ENCODE measurements at regions not wholly inside any gene's neighbourhood (a gene's known extent, or its start where the extent isn't known, plus 50 kb on each side); places are given as distances from the start of the nearest gene placed in this dataset.

DNA sequence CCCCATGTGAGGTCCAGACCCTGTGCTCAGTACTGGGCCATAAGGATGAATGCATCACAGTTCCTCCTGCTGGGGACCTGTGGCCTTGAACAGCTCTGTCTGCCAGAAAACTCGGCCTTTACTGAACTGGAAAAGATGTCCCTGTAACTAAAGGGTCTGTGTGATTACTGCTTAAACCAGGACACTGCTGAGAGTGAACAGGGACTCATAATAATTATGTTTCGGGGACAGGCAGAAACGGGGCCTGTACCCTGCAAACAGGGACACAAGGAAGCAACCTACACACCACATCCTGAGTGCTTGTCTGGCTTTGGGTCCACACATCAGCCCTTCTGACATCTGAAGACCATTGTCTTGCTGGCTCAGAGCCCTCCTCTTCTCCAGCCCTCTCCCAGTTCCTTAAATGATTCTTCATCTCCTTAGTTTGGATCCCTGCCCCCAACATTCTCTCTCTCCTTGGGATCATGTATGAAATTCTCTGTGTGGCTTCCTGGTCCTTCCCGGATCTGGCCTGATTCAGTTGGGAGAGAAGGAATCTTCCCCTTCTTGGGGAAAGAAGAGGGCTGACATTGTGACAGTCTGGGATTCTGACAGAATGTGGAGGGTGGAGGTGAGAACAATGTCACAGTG, 248.0 kb downstream of the MYCN start:
- no peaks in the 10 kb centered on the region for H3K9me3 Mint-ChIP-seq (ENCODE audit: low read depth, unreplicated experiment)
- TF ChIP-seq, protein P1, sequence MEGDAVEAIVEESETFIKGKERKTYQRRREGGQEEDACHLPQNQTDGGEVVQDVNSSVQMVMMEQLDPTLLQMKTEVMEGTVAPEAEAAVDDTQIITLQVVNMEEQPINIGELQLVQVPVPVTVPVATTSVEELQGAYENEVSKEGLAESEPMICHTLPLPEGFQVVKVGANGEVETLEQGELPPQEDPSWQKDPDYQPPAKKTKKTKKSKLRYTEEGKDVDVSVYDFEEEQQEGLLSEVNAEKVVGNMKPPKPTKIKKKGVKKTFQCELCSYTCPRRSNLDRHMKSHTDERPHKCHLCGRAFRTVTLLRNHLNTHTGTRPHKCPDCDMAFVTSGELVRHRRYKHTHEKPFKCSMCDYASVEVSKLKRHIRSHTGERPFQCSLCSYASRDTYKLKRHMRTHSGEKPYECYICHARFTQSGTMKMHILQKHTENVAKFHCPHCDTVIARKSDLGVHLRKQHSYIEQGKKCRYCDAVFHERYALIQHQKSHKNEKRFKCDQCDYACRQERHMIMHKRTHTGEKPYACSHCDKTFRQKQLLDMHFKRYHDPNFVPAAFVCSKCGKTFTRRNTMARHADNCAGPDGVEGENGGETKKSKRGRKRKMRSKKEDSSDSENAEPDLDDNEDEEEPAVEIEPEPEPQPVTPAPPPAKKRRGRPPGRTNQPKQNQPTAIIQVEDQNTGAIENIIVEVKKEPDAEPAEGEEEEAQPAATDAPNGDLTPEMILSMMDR (IDR thresholded peaks at IDR 0.05; ENCODE audit: unreplicated experiment), result no peak
- intact Hi-C loops (cut with micrococcal nuclease; ENCODE audit: unreplicated experiment), result no loop called here
- no peak overlapping the region for H3K27ac Mint-ChIP-seq (ENCODE audit: unreplicated experiment)
- H3K36me3 Mint-ChIP-seq (ENCODE audit: insufficient read depth, unreplicated experiment), result no peaks in the 10 kb centered on the region
- H3K4me3 Mint-ChIP-seq (ENCODE audit: low read depth, unreplicated experiment), result no peak overlapping the region
- CTCF ChIA-PET, result no interaction called here
- DNase-seq, result no peak
- no peaks in the 10 kb centered on the region for H3K4me1 Mint-ChIP-seq (ENCODE audit: low read depth, unreplicated experiment)
- no TSS peak for BruUV-seq (replicated peaks)
- H3K27me3 Mint-ChIP-seq (ENCODE audit: unreplicated experiment), result no peaks in the 10 kb centered on the region

DNA sequence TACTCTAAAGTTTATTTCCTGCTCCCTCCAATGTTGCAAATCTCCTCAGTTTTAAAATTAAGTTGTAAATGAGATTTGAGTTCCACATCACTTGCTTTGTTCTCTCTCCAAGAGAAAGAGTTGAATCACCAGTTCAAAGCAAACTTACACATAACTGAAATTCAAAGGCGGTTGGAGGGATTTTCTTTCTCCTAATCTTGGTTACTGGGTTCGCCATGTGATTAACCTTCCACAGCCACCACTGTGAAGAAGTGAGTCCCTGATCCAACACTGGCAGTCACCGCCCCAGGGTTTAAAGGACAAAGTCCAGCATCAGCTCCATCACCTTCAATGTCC, 247.1 kb downstream of the MYCN start:
- H3K9me3 Mint-ChIP-seq (ENCODE audit: low read depth, unreplicated experiment), result no peaks in the 10 kb centered on the region

DNA sequence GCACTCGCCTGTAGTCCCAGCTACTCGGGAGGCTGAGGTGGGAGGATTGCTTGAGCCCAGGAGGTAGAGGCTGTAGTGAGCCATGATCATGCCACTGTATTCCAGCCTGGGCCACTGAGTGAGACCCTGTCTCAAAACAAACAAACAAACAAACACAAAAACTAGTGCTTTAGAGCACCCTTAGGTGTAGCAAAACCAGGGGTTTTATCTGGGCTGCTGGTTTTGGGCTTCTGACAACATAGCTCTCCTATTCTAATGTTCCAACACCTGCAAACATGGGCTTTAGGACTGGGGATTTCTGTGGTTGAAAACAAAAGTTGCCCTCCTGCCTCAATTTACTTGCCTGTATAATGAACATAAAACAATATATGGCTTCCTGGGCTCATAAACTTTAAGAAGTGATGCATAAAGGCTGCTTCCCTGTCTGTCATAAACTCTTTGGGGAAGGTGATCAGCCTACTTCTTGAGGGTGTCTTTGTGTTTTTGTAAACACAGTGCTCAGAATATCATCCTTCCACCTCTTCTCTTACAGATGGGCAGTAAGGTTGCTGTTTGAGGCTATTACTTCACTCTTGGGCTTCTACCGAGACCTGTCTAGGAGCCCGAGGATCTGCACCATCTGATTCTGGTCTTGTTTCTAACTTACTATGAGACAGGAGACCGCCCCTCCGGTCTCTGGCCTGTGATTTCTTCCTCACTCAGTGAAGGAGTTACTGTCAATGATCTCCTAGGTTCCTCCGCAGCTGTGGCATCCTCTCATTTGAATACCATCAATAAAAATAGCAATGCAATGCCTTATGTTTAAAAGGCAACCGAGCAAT, 246.5 kb downstream of the MYCN start:
- no peak overlapping the region for H3K27ac Mint-ChIP-seq (ENCODE audit: unreplicated experiment)
- TF ChIP-seq, protein P1 (IDR thresholded peaks at IDR 0.05; ENCODE audit: unreplicated experiment), result no peak
- H3K36me3 Mint-ChIP-seq (ENCODE audit: insufficient read depth, unreplicated experiment), result no peaks in the 10 kb centered on the region
- H3K4me1 Mint-ChIP-seq (ENCODE audit: low read depth, unreplicated experiment), result no peaks in the 10 kb centered on the region
- no TSS peak for BruUV-seq (replicated peaks)
- intact Hi-C loops (cut with micrococcal nuclease; ENCODE audit: unreplicated experiment), result no loop called here
- CTCF ChIA-PET, result no interaction called here
- DNase-seq, result no peak
- no peaks in the 10 kb centered on the region for H3K9me3 Mint-ChIP-seq (ENCODE audit: low read depth, unreplicated experiment)
- no peak overlapping the region for H3K4me3 Mint-ChIP-seq (ENCODE audit: low read depth, unreplicated experiment)
- no peaks in the 10 kb centered on the region for H3K27me3 Mint-ChIP-seq (ENCODE audit: unreplicated experiment)

More for the DNA sequence above, 247.1 kb downstream of the MYCN start:
- DNase-seq, result no peak
- H3K4me3 Mint-ChIP-seq (ENCODE audit: low read depth, unreplicated experiment), result no peak overlapping the region
- intact Hi-C loops (cut with micrococcal nuclease; ENCODE audit: unreplicated experiment), result no loop called here
- no peak overlapping the region for H3K27ac Mint-ChIP-seq (ENCODE audit: unreplicated experiment)
- CTCF ChIA-PET, result no interaction called here
- no peaks in the 10 kb centered on the region for H3K36me3 Mint-ChIP-seq (ENCODE audit: insufficient read depth, unreplicated experiment)
- no TSS peak for BruUV-seq (replicated peaks)
- TF ChIP-seq, protein P1 (IDR thresholded peaks at IDR 0.05; ENCODE audit: unreplicated experiment), result no peak
- H3K4me1 Mint-ChIP-seq (ENCODE audit: low read depth, unreplicated experiment), result no peaks in the 10 kb centered on the region
- no peaks in the 10 kb centered on the region for H3K27me3 Mint-ChIP-seq (ENCODE audit: unreplicated experiment)

DNA sequence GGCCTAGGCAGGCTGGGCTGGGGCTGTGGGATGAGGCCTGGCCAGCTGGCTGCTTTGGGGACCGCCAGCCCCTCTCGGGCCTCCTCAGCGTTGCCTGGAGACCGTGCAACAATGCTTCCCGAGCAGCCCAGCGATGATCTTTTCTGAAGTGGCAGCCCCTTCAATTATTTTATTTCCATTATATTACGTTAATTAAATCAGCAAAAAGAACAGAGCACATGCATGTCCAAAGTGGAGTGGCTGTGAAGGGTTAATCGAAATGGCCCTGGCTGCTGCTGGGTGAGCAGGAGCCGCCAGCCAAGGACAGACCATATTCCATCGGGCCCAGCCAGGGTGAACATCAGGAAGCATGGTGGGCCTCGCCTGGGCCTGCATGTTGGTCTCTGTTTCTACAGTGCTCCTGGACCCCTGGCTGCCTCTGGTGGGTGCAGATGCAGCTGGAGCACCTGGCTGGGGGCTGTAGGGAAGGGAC, 245.5 kb downstream of the MYCN start:
- H3K4me1 Mint-ChIP-seq (ENCODE audit: low read depth, unreplicated experiment), result no peaks in the 10 kb centered on the region
- H3K27me3 Mint-ChIP-seq (ENCODE audit: unreplicated experiment), result no peaks in the 10 kb centered on the region
- CTCF ChIA-PET, result no interaction called here
- intact Hi-C loops (cut with micrococcal nuclease; ENCODE audit: unreplicated experiment), result no loop called here
- DNase-seq, result no peak
- no peaks in the 10 kb centered on the region for H3K36me3 Mint-ChIP-seq (ENCODE audit: insufficient read depth, unreplicated experiment)
- no peak overlapping the region for H3K4me3 Mint-ChIP-seq (ENCODE audit: low read depth, unreplicated experiment)
- H3K27ac Mint-ChIP-seq (ENCODE audit: unreplicated experiment), result no peak overlapping the region
- BruUV-seq (replicated peaks), result no TSS peak
- H3K9me3 Mint-ChIP-seq (ENCODE audit: low read depth, unreplicated experiment), result no peaks in the 10 kb centered on the region
- TF ChIP-seq, protein P1 (IDR thresholded peaks at IDR 0.05; ENCODE audit: unreplicated experiment), result no peak

All from Calu3 (cell line).